ENCODE measurements at regions not wholly inside any gene's neighbourhood (a gene's known extent, or its start where the extent isn't known, plus 50 kb on each side); places are given as distances from the start of the nearest gene placed in this dataset.
A peak's percentile ranks its signal among the peaks of the same experiment; 100 is the strongest.

DNA sequence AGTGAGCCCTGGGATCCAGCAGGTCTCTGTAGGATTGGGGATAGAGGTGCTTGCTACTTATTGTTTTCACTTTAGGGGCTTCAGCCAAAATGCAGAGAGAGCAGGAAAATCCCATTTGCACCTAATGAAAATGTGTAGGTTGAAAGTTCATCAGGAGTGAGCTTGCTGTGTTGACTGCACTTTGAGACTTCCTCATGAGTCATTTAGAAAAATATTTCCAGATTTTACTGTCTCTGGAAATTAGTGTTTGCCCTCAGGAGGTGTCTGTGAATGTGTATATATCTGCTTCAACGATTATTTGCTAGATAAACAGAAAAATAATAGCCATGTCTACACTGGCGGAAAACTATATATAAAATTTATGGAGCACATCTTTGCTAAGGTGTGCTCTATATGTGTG lies 159.3 kb downstream of the CAND1 start:
- FAIRE-seq, result no peak

- FAIRE-seq, result peak; percentile 56
Measured at GRCh38 chr12:67430708-67431335, 161.7 kb downstream of the CAND1 start.

DNA sequence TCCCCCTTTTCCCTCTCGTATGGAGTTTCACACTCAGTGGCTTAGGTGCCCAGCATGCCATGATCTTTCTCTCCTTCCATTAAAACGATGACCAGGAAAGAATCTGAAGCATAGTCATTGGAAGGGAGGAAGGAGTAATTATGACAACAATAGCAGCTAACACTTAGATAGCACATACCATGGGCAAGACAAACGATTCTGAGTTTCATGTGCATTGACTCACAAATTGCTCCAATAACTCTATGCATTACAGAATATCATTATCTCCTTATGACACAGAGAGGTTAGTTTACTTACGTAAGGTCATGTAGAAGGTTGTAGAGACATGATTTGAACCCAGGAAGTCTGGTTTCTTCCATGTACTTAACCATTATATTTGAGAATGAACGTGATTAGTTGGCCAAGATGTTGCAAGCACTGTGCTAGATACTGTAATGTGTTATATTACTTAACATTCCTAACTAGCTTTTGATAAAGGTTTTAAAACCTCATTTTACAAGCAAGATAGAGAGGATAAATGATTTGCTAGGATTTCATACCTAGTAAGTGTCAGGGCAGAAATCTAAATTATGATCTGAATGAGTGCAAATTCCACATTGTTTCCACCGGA lies 162.4 kb downstream of the CAND1 start:
- no peak for FAIRE-seq

DNA sequence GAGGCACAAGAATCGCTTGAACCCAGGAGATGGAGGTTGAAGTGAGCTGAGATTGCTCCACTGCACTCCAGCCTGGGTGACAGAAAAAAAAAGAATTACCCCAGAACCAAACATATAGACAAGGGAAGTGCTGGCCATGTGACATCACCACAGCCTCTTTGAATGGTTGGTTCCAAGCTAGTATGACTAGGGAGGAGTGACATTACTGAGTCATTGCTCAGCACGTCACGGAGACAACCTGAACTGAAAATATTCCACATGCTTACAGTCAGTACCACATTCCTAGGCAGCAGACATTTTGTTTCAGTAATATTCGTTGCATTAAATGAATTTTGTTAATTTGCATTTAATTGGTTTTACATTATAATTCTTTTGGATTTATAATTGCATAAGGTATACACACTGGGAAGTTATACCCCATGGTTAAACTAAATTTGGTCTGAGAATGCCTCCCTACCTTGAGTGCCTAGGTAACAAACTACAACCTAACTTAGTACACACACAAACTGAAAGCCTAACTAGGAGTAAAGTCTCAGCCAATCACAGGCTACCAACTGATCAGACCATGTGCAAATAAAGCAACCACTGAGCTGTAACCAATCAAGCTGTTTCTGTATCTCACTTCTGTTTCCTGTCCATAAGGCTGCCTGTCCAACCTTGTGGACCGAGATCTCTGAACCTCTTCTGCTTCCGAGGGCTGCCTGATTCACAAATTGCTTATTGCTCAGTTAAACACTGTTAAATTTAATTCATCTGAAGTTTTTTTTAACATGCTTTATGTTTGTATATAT lies 164.4 kb downstream of the CAND1 start:
- FAIRE-seq, result peak; percentile 97

GRCh38 chr12:67434671-67435370 lies 165.7 kb downstream of the CAND1 start:
- no peak for FAIRE-seq

GRCh38 chr12:67436230-67436629 lies 167.1 kb downstream of the CAND1 start:
- FAIRE-seq, result no peak

DNA sequence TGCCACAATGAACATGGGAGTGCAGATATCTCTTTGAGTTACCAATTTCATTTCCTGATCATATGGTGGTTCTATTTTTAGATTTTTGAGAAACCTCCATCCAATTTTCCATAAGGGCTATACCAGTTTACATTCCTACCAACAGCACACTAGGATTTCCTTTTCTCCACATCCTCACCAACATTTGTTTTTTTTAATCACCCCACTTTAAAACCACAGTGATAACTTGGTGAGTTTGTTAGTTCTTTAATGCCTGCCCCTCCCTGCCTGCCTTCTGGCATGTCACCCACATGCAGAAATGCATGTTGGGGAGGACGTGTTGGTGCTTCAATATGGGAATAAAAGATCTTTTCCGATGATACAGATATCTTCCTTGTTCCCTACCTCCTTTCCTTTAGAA lies 167.9 kb downstream of the CAND1 start:
- no peak for FAIRE-seq

GRCh38 chr12:67439611-67440010 lies 170.5 kb downstream of the CAND1 start:
- no peak for FAIRE-seq

GRCh38 chr12:67441736-67442346 lies 172.7 kb downstream of the CAND1 start:
- FAIRE-seq, result peak; percentile 81

DNA sequence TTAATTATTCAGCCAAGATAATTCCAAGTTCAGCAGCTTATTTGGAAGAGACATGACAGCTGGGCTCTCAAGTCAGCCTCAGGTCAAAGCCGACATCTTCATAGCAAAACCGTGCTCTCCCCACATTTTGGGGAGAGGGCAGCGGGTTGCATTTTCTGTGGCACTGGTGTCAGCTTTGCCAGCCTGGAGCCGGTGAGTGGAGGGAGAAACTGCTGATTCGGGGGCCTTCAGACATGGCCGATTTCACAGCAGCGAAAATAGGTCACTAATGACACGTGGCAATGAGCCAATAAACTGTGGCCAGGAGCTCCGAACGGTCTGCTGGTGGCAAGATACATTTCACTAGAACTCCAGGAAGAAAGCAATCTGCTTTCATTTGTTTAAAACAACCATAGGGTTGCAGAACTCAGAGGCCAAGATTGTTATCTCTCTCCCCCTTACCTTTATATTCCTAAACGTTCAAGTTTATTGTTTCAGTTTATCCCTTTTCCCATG lies 173.2 kb downstream of the CAND1 start:
- peak; percentile 64 for FAIRE-seq

DNA sequence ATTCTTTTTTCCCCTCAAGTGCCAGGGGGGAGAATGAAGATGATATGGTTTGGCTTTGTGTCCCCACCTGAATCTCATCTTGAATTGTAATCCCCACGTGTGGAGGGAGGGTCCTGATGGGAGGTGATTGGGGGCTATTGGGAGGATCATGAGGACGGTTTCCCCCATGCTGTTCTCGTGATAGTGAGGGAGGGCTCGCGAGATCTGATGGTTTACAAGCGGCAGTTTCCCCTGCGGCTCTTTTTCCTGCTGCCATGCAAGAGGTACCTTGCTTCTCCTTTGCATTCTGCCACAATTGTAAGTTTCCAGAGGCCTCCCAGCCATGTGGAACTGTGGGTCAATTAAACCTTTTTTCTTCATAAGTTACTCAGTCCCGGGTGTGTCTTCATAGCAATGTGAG lies 173.7 kb downstream of the CAND1 start:
- FAIRE-seq, result no peak

- FAIRE-seq, result no peak
Measured at GRCh38 chr12:67444542-67444941, 175.4 kb downstream of the CAND1 start.

GRCh38 chr12:67446716-67447115 lies 177.6 kb downstream of the CAND1 start:
- no peak for FAIRE-seq

DNA sequence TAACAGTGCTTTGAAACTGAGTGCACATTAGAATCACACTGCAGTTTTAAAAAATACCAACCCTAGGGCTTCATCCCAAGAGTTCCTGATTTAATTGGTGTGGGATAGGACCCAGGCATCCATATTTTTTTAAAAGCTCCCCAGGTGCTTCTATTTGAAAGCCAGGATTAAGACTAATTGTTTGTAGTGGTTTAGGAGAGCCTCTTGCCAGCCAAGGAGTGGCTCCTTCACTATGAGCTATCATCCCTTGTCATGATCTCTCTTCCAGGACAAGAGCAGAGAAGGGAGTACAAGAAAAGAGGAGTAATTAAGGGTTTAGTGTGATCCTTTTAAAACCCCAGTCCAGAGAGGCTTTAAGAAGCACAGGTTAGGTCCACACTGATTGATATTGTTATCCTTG lies 178.0 kb downstream of the CAND1 start:
- no peak for FAIRE-seq

DNA sequence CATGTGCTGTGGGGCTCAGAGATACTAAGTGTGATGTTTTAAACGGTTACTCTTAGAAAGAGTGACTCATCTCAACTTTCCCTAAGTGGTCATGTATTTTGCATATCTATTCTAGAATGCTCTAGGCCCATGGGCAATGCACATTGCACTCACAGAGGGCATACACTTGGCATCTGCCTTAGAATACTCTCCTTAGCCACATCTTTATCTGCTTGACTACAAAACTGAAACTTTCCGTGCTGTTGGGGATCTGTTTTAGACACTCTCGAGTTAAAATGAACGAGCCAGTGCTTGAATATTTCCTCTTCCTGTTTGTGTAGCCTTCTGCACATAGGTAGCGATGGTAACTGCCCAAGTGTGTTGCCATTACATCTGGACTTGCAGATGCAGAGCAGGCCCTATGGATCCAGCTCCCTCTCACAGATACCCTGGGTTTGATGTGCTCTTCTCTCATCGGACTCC lies 180.5 kb downstream of the CAND1 start:
- FAIRE-seq, result no peak

- no peak for FAIRE-seq
Measured at GRCh38 chr12:67450441-67450840, 181.3 kb downstream of the CAND1 start.

DNA sequence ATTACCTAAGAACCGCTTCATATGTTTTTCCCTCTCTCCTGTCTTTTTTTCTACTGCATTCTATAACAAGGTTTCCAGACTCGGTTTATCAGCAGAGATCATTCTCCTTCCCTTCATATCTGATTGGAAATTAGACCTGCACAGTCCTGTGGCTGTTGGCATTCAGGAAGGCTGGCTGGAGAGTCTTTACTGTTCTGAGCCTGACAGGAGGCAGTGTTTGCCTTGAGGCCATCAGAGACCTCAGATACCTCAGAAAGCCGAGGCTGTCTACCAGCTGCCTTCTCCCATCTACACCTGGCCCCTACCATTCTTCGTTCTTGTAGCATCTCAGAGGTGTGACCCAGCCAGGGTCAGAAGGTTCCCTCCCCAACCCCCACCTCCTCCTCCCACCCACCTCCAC lies 182.0 kb downstream of the CAND1 start:
- no peak for FAIRE-seq

DNA sequence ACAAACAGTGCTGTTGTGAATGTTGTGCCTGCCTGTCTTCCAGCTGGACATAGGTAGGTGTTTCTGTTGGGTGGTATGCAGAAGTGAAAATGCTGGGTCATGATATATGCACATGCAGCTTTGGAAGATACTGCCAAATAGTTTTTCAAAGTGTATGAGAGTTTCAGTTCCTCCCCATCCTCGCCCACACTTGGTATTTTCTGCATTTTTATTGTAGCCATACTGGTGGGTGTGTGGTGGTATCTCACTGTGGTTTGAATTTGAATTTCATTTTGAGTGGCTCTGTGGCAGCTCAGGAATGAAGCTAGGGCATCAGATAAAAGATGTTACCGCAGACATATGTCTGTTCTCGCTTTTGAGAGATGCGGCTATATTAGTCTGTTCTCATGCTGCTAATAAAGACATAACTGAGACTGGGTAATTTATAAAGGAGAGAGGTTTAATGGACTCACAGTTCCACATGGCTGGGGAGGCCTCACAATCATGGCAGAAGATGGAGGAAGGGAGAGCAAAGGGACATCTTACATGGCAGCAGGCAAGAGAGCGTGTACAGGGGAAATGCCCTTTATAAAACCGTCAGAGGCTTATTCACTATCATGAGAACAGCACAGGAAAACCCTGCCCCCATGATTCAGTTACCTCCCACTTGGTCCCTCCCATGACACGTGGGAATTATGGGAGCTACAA lies 183.1 kb downstream of the CAND1 start:
- no peak for FAIRE-seq

DNA sequence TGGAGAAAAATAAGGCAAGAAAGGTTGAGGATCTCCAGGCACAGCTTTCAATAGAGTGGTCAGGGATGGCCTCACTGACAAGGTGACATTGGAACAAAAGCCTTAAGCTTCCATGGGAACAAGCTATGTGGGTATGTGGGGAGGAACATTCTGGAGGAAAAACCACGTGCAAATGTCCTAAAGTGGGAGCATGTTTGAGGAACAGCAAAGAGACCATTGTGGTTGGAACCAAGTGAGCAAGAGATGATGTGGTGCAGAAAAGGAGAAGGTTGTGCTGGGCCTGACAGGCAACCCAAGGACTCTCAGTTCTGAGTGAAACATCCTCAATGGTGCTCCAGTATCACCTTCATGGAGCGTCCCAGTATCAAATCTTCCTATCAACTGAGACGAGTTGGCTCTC lies 184.0 kb downstream of the CAND1 start:
- no peak for FAIRE-seq

DNA sequence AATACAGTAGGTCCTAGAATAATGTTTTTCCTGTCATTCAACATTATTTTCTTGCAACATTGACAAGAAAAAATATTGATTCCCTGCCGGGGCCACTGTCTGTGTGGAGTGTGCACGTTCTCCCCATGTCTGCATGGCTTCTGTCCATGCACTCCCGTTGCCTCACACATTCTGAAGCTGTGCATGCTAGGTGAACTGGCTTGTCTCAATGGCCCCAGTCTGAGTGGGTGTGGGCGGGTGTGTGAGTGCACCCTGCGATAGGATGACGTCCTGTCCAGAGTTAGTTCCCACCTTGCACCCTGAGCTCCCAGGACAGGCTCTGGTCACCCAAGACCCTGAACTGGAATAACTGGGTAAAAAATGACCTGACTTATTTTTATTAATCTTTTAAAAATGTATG lies 186.1 kb downstream of the CAND1 start:
- no peak for FAIRE-seq

- no peak for FAIRE-seq
Measured at GRCh38 chr12:67456431-67456901, 187.3 kb downstream of the CAND1 start.

GRCh38 chr12:67457136-67457535 lies 188.0 kb downstream of the CAND1 start:
- FAIRE-seq, result no peak
